ENCODE measurements at regions not wholly inside any gene's neighbourhood (a gene's known extent, or its start where the extent isn't known, plus 50 kb on each side); places are given as distances from the start of the nearest gene placed in this dataset.

DNA sequence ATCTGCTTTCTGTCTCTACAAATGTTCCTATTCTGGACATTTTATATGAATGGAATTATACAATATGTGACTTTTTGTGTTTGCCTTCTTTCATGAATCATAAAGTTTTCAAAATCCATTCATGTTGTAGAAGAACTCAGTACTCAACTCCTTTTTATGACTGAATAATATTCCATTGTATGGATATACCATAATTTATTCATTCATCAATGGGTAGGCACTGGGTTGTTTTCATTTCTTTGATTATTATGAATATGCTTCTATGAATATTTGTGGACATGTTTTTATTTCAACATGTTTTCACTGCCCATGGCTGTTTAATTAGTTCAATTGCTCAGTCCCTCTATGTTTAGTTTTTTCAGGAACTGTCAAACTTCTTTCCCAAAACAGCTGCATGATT lies 76.5 kb upstream of the GTSF1L start:
- Mint-ChIP-seq H3K27me3 (ENCODE audit: low read depth) (no peaks in the 10 kb centered on the region), H3K27ac (no peak overlapping the region), H3K36me3 (ENCODE audit: low read depth) (peaks cover 10% of the 10 kb centered on the region), H3K9me3 (peaks cover 39% of the 10 kb centered on the region), H3K4me1 (ENCODE audit: low read depth) (peaks cover 22% of the 10 kb centered on the region), H3K4me3 (no peak overlapping the region)
- no peak for DNase-seq (ENCODE audit: low spot score)

DNA sequence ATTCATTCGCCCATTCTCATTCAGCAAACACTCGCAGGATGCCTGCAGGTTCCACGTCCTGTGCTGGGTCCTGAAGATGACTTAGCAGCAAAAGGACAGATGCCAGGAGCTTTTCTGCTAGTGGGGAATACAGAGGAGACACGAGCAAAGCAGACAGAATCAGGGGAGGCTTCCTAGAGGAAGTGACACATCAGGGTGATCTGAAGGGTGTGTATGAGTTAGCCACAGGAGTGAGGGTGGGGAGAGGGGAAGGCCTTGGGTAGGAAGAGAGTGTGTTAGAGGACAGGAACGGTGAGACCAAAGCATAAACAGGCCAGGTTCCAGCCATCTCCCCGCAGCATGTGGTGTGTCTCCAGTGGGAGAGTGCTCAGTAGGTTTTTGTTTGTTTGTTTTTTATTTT lies 73.4 kb upstream of the GTSF1L start:
- Mint-ChIP-seq H3K27me3 (ENCODE audit: low read depth) (no peaks in the 10 kb centered on the region), H3K36me3 (ENCODE audit: low read depth) (peaks cover 7% of the 10 kb centered on the region), H3K27ac (peak overlapping the region; percentile 71)

GRCh38 chr20:43799741-43800140 lies 72.9 kb upstream of the GTSF1L start:
- DNase-seq (ENCODE audit: low spot score), result no peak
- peak overlapping the region; percentile 71 for H3K27ac Mint-ChIP-seq

More for the DNA sequence above, 73.4 kb upstream of the GTSF1L start:
- Mint-ChIP-seq H3K9me3 (peaks cover 25% of the 10 kb centered on the region), H3K4me1 (ENCODE audit: low read depth) (peaks cover 27% of the 10 kb centered on the region), H3K4me3 (peak overlapping the region; percentile 22)
- no peak for DNase-seq (ENCODE audit: low spot score)

DNA sequence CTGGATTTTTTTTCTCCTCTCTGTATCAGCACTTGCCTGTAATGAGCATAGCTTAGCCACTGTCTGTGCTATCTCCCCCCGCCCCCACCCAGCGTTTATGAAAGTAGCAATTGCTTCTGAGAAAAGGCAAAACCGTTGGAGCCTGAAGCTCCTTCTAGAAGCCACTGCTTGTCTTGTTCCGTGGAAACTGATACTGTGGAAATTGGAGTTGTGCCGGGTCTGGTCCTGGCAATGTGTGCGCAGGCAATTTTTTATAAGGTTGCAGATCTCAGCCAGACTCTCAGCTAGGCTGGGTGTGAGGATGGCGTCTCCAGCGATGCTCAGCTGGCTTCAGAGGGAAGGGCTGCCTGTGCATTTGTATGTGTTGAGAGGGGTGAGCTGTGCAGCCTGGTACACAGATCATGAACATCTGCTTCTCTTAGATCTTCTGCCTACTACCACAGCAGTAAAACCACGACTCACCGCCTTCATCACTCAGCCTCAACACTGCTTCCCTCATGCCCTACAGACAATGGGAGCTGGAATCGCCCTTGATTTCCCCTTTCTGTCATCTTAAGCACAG lies 72.4 kb upstream of the GTSF1L start:
- Mint-ChIP-seq H3K9me3 (peaks cover 20% of the 10 kb centered on the region), H3K36me3 (ENCODE audit: low read depth) (peaks cover 8% of the 10 kb centered on the region), H3K4me3 (peak overlapping the region; percentile 22), H3K27ac (peak overlapping the region; percentile 71), H3K4me1 (ENCODE audit: low read depth) (peaks cover 27% of the 10 kb centered on the region), H3K27me3 (ENCODE audit: low read depth) (no peaks in the 10 kb centered on the region)
- DNase-seq (ENCODE audit: low spot score), result no peak

More at GRCh38 chr20:43799741-43800140, 72.9 kb upstream of the GTSF1L start:
- H3K36me3 Mint-ChIP-seq (ENCODE audit: low read depth), result peaks cover 8% of the 10 kb centered on the region
- H3K4me1 Mint-ChIP-seq (ENCODE audit: low read depth), result peaks cover 27% of the 10 kb centered on the region
- no peaks in the 10 kb centered on the region for H3K27me3 Mint-ChIP-seq (ENCODE audit: low read depth)
- peak overlapping the region; percentile 22 for H3K4me3 Mint-ChIP-seq
- H3K9me3 Mint-ChIP-seq, result peaks cover 24% of the 10 kb centered on the region

- H3K4me3 Mint-ChIP-seq, result peak overlapping the region; percentile 22
- H3K36me3 Mint-ChIP-seq (ENCODE audit: low read depth), result peaks cover 5% of the 10 kb centered on the region
- H3K27me3 Mint-ChIP-seq (ENCODE audit: low read depth), result no peaks in the 10 kb centered on the region
- peak overlapping the region; percentile 71 for H3K27ac Mint-ChIP-seq
- H3K4me1 Mint-ChIP-seq (ENCODE audit: low read depth), result peaks cover 27% of the 10 kb centered on the region
- H3K9me3 Mint-ChIP-seq, result peaks cover 17% of the 10 kb centered on the region
- no peak for DNase-seq (ENCODE audit: low spot score)
Measured at GRCh38 chr20:43798291-43799149, 71.7 kb upstream of the GTSF1L start.

DNA sequence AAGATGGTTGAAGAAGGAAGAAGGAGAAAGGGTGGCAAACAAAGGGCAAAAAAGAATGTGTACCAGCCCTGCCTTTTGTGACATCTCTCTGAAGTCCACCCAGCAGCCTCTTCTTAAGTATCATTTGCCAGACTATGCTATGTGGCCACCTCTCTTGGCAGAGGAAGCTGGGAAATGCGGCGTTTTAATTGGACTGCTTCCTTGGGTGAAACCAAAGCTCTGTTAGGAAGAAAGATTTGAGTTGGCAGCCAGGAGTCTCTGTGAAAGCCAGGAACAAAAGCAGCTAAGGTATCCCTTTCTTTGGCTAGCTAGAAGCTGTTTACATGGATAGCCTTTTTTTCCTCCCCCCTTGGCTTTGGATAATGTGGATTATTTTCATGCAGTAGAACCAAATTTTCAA lies 67.5 kb upstream of the GTSF1L start:
- Mint-ChIP-seq H3K9me3 (peaks cover 24% of the 10 kb centered on the region), H3K4me1 (ENCODE audit: low read depth) (peaks cover 18% of the 10 kb centered on the region), H3K4me3 (no peak overlapping the region), H3K27ac (no peak overlapping the region), H3K27me3 (ENCODE audit: low read depth) (peaks cover 2% of the 10 kb centered on the region), H3K36me3 (ENCODE audit: low read depth) (peaks cover 12% of the 10 kb centered on the region)
- DNase-seq (ENCODE audit: low spot score), result no peak

- Mint-ChIP-seq H3K27me3 (ENCODE audit: low read depth) (peaks cover 2% of the 10 kb centered on the region), H3K36me3 (ENCODE audit: low read depth) (peaks cover 9% of the 10 kb centered on the region), H3K27ac (peak overlapping the region; percentile 33), H3K4me1 (ENCODE audit: low read depth) (peaks cover 3% of the 10 kb centered on the region), H3K9me3 (peaks cover 15% of the 10 kb centered on the region), H3K4me3 (no peak overlapping the region)
- DNase-seq (ENCODE audit: low spot score), result no peak
Measured at GRCh38 chr20:43789593-43789992, 62.8 kb upstream of the GTSF1L start.

DNA sequence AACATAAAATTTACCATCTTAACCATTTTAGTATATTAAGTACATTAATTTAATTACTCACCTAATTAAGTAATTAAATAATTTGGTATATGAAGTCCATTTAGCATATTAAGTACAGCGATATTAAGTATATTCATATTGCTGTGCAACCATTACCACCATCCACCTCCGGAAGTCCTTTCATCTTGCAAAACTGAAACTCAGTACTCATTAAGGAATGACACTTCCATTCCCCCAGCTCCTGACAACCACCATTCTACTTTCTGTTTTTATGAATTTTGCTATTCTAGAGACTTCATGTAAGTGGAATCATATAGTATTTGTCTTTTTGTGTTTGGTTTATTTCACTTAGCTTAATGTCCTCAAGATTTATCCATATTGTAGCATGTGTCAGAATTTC lies 61.1 kb upstream of the GTSF1L start:
- H3K4me3 Mint-ChIP-seq, result no peak overlapping the region
- DNase-seq (ENCODE audit: low spot score), result no peak

DNA sequence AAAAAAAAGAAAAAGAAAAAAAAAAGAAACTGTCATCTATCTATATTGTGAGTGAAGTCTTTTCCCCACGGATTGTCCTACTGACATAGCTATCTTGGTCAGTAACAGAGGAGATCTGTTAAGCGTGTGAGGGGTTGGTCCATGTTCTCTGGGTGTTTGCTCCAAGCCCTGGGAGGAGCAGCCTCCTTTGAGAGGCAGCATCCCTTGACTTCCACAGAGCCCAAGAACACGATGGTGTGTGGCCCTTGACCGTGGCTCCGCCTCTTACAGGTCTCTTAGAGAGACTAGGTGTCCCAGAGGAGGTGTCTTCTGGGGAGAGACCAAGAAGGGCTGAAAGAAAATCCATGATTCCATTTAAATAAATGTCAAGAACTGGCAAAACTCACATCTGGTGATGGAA lies 60.1 kb upstream of the GTSF1L start:
- peaks cover 2% of the 10 kb centered on the region for H3K27me3 Mint-ChIP-seq (ENCODE audit: low read depth)
- H3K27ac Mint-ChIP-seq, result no peak overlapping the region
- peaks cover 11% of the 10 kb centered on the region for H3K4me1 Mint-ChIP-seq (ENCODE audit: low read depth)
- no peak overlapping the region for H3K4me3 Mint-ChIP-seq
- peaks cover 8% of the 10 kb centered on the region for H3K36me3 Mint-ChIP-seq (ENCODE audit: low read depth)
- no peak for DNase-seq (ENCODE audit: low spot score)
- H3K9me3 Mint-ChIP-seq, result peaks cover 12% of the 10 kb centered on the region

More for the DNA sequence above, 61.1 kb upstream of the GTSF1L start:
- no peak overlapping the region for H3K27ac Mint-ChIP-seq
- H3K4me1 Mint-ChIP-seq (ENCODE audit: low read depth), result peaks cover 5% of the 10 kb centered on the region
- H3K27me3 Mint-ChIP-seq (ENCODE audit: low read depth), result peaks cover 2% of the 10 kb centered on the region
- peaks cover 15% of the 10 kb centered on the region for H3K9me3 Mint-ChIP-seq
- H3K36me3 Mint-ChIP-seq (ENCODE audit: low read depth), result peaks cover 9% of the 10 kb centered on the region

DNA sequence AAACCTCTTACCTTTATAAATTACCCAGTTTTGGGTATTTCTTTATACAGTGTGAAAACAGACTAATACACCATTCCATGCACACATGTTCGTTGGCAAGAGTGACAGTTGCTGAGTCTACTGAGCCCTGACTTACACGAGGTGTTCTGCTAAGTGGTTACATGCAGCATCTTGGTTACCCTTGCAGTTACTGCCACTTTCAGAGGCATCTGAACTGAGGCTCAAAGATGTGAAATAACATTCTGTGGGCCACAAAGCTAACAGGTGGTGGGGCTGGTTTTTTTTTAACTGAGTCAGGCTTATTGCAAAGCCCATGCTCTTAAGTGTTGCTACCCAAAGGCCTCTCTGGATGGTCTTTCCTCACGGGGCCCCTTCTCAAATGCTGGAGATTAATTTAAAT lies 54.4 kb upstream of the GTSF1L start:
- peaks cover 3% of the 10 kb centered on the region for H3K27me3 Mint-ChIP-seq (ENCODE audit: low read depth)
- H3K27ac Mint-ChIP-seq, result no peak overlapping the region
- H3K9me3 Mint-ChIP-seq, result peaks cover 53% of the 10 kb centered on the region
- H3K4me3 Mint-ChIP-seq, result no peak overlapping the region
- DNase-seq (ENCODE audit: low spot score), result no peak
- H3K4me1 Mint-ChIP-seq (ENCODE audit: low read depth), result peaks cover 9% of the 10 kb centered on the region
- H3K36me3 Mint-ChIP-seq (ENCODE audit: low read depth), result peaks cover 22% of the 10 kb centered on the region

DNA sequence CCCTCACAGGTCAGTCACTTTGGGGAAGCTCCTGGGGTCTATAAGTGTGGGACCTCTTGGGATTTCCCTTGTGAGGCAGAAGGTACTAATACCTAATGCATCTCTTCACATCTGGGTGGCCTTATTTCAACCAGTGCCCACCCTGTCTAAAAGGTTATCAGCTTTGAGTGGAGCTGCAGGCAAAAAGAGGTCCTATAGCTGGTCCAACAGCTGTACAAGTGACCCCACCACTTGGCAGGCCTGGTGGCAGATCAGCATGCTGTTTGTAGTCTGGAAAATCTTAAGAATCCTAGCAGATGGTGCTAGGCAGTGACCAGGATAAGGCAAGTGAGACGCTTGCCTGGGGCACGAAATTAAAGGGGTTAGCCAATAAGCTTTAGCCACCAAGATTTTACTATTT lies 51.6 kb upstream of the GTSF1L start:
- DNase-seq (ENCODE audit: low spot score), result no peak
- no peak overlapping the region for H3K4me3 Mint-ChIP-seq
- no peak overlapping the region for H3K27ac Mint-ChIP-seq
- H3K9me3 Mint-ChIP-seq, result peaks cover 53% of the 10 kb centered on the region
- H3K27me3 Mint-ChIP-seq (ENCODE audit: low read depth), result peaks cover 10% of the 10 kb centered on the region
- peaks cover 22% of the 10 kb centered on the region for H3K36me3 Mint-ChIP-seq (ENCODE audit: low read depth)
- H3K4me1 Mint-ChIP-seq (ENCODE audit: low read depth), result peaks cover 10% of the 10 kb centered on the region

GRCh38 chr20:43776691-43777090 lies 49.9 kb upstream of the GTSF1L start:
- H3K9me3 Mint-ChIP-seq, result peaks cover 42% of the 10 kb centered on the region
- peaks cover 10% of the 10 kb centered on the region for H3K27me3 Mint-ChIP-seq (ENCODE audit: low read depth)
- H3K27ac Mint-ChIP-seq, result no peak overlapping the region
- DNase-seq (ENCODE audit: low spot score), result no peak
- no peak overlapping the region for H3K4me3 Mint-ChIP-seq
- H3K4me1 Mint-ChIP-seq (ENCODE audit: low read depth), result peaks cover 1% of the 10 kb centered on the region
- H3K36me3 Mint-ChIP-seq (ENCODE audit: low read depth), result peaks cover 14% of the 10 kb centered on the region
